GM23338 (cell line): ENCODE measurements at regions not wholly inside any gene's neighbourhood (a gene's known extent, or its start where the extent isn't known, plus 50 kb on each side); places are given as distances from the start of the nearest gene placed in this dataset.

Source experiments
- ATAC-seq: fragments of 200-7000 bp; cut with Tn5 transposase; 3 replicates; pipeline ENCODE4 v1.9.1; 2020
- DNase-seq: peaks from one replicate; pipeline ENCODE4 v3.0.0-alpha.2; 2015; ENCODE audit warnings: low spot score
- H2AFZ ChIP-seq: fragments of 200-600 bp; sonication (generic); 2 replicates; pipeline ENCODE4 v1.8.0; 2016; ENCODE audit warnings: antibody characterized with exemption, mild to moderate bottlenecking, moderate library complexity
- H3F3A ChIP-seq: fragments of 200-600 bp; sonication (generic); replicated peaks from 2 replicates; pipeline ENCODE4 v1.8.0; 2017; ENCODE audit warnings: antibody characterized with exemption, mixed run types, low read depth
- H3K27ac ChIP-seq: fragments of 200-600 bp; sonication (generic); 2 replicates; pipeline ENCODE4 v1.6.1; 2016; ENCODE audit warnings: low read depth
- H3K27me3 ChIP-seq: fragments of 200-600 bp; sonication (generic); 2 replicates; pipeline ENCODE4 v1.8.0; 2016; ENCODE audit warnings: mild to moderate bottlenecking, mixed run types, moderate library complexity; ENCODE audit not compliant: insufficient read depth
- H3K36me3 ChIP-seq: fragments of 200-600 bp; sonication (generic); 2 replicates; pipeline ENCODE4 v1.8.0; 2016; ENCODE audit warnings: mild to moderate bottlenecking; ENCODE audit not compliant: insufficient read depth
- H3K4me1 ChIP-seq: fragments of 200-600 bp; sonication (generic); 2 replicates; pipeline ENCODE4 v1.8.0; 2016; ENCODE audit warnings: mild to moderate bottlenecking, moderate library complexity; ENCODE audit not compliant: insufficient read depth
- H3K4me2 ChIP-seq: fragments of 200-600 bp; sonication (generic); 2 replicates; pipeline ENCODE4 v1.7.1; 2017; ENCODE audit warnings: mixed run types
- H3K4me3 ChIP-seq: fragments of 200-600 bp; sonication (generic); 2 replicates; pipeline ENCODE4 v1.6.1; 2016; ENCODE audit warnings: mixed run types
- H3K79me2 ChIP-seq: fragments of 200-600 bp; sonication (generic); replicated peaks from 2 replicates; pipeline ENCODE4 v1.8.0; 2017; ENCODE audit warnings: mild to moderate bottlenecking; ENCODE audit not compliant: insufficient read depth
- H3K9me2 ChIP-seq: fragments of 200-600 bp; sonication (generic); 2 replicates; pipeline ENCODE4 v1.8.0; 2017; ENCODE audit not compliant: insufficient read depth
- H4K20me1 ChIP-seq: fragments of 200-600 bp; sonication (generic); replicated peaks from 2 replicates; pipeline ENCODE4 v1.8.0; 2017; ENCODE audit warnings: mild to moderate bottlenecking; ENCODE audit not compliant: insufficient read depth
- H3K27ac Mint-ChIP-seq: 2 replicates; pipeline ENCODE4 v1.8.0; 2020; ENCODE audit warnings: inconsistent platforms, mild to moderate bottlenecking, moderate library complexity, mixed read lengths
- H3K27me3 Mint-ChIP-seq: 3 replicates; pipeline ENCODE4 v1.8.0; 2022; ENCODE audit warnings: low read depth, mild to moderate bottlenecking, moderate library complexity, mixed read lengths, inconsistent platforms; ENCODE audit not compliant: insufficient read depth, poor library complexity
- H3K36me3 Mint-ChIP-seq: 3 replicates; pipeline ENCODE4 v1.8.0; 2021; ENCODE audit warnings: low read depth, mild to moderate bottlenecking, inconsistent platforms, moderate library complexity, mixed read lengths
- H3K4me1 Mint-ChIP-seq: 3 replicates; pipeline ENCODE4 v1.8.0; 2020; ENCODE audit warnings: mild to moderate bottlenecking, inconsistent platforms, mixed read lengths
- H3K4me3 Mint-ChIP-seq: 3 replicates; pipeline ENCODE4 v1.8.0; 2021; ENCODE audit warnings: moderate library complexity, mild to moderate bottlenecking, inconsistent platforms, mixed read lengths
- H3K9me3 Mint-ChIP-seq: 3 replicates; pipeline ENCODE4 v1.8.0; 2020; ENCODE audit warnings: moderate library complexity, mild to moderate bottlenecking, inconsistent platforms, mixed read lengths
- CREB1 ChIP-seq: fragments of 250-450 bp; sonication (Bioruptor Pico); IDR thresholded peaks from 2 replicates; pipeline ENCODE4 v1.5.0; 2020; ENCODE audit warnings: low read depth, mild to moderate bottlenecking, moderate library complexity
- EZH2 ChIP-seq: fragments of 200-600 bp; sonication (generic); IDR thresholded peaks from one replicate; pipeline ENCODE4 v1.8.0; 2017; ENCODE audit warnings: antibody characterized with exemption, mild to moderate bottlenecking, low read depth; ENCODE audit not compliant: unreplicated experiment
- EZH2phosphoT487 ChIP-seq: fragments of 200-600 bp; sonication (generic); IDR thresholded peaks from one replicate; pipeline ENCODE4 v1.8.1; 2018; ENCODE audit warnings: antibody characterized with exemption; ENCODE audit not compliant: unreplicated experiment
- JUNB ChIP-seq: IDR thresholded peaks from one replicate; pipeline ENCODE4 v1.6.1; 2016; ENCODE audit warnings: antibody characterized with exemption; ENCODE audit not compliant: unreplicated experiment
- NANOG ChIP-seq: IDR thresholded peaks from 2 replicates; pipeline ENCODE4 v1.6.1; 2016; ENCODE audit warnings: antibody characterized with exemption, borderline replicate concordance
- POLR2AphosphoS5 ChIP-seq: IDR thresholded peaks from 2 replicates; pipeline ENCODE4 v1.6.1; 2016; ENCODE audit warnings: antibody characterized with exemption, low read depth
- STAT1 ChIP-seq: IDR thresholded peaks from one replicate; pipeline ENCODE4 v1.6.1; 2016; ENCODE audit warnings: antibody characterized with exemption; ENCODE audit not compliant: unreplicated experiment
- ZNF114 ChIP-seq: fragments of 250-450 bp; sonication (Bioruptor Pico); IDR thresholded peaks from 2 replicates; pipeline ENCODE4 v1.5.0; 2020; ENCODE audit warnings: mild to moderate bottlenecking, moderate library complexity
- ZNF331 ChIP-seq: fragments of 250-450 bp; sonication (Bioruptor Pico); IDR thresholded peaks from 2 replicates; pipeline ENCODE4 v1.5.0; 2020; ENCODE audit warnings: low read depth, mild to moderate bottlenecking, moderate library complexity
- TF ChIP-seq, protein P1 (sequence below): IDR thresholded peaks from one replicate; pipeline ENCODE4 v1.6.1; 2018; ENCODE audit warnings: antibody characterized with exemption; ENCODE audit not compliant: unreplicated experiment
- TF ChIP-seq, protein P2 (sequence below), 2 experiments: fragments of 200-600 bp in 1 of 2; sonication (generic) in 1 of 2; conservative IDR thresholded peaks; 2 replicates each; pipeline versions ENCODE4 v1.5.1 to v1.6.1; 2016 to 2017; ENCODE audit warnings: antibody characterized with exemption in 2 of 2, low read depth in 2 of 2, mild to moderate bottlenecking in 2 of 2, moderate library complexity in 1 of 2
- TF ChIP-seq, protein P3 (sequence below): fragments of 250-450 bp; sonication (Bioruptor Pico); IDR thresholded peaks from 2 replicates; pipeline ENCODE4 v1.5.0; 2020; ENCODE audit warnings: mild to moderate bottlenecking, moderate library complexity

DNA sequence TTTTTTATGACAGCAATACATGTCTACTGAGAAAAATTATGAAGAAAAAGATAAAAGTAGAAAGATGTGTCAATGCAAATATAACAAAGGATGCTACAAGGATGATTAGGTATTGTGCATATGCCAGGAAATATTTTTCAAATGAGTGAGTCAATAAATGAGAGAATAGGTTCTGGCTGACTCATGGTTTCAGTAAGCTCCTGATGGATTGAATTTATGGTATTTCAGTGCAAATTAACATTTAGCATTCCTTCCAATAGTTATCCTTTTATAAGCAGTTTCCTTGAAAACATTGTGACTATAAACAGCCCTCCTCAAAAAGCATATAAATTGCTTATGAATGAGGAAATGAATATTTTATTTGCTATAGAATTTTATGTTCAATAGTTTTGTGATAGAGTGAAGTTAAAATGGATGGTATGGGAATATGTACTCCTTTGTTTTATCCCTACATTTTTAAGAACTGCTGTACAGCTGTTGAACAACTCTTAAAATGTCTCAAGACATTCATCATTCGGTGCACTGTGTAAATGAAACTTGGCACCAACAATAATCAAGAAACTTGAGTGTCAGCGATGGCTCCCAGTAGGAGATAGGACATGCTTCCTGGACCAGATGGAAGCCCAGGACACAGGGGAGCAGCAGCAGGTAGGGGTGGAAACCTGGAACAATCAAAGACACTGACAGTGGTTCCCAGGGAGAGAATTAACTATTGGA, 144.7 kb downstream of the PMAIP1 start (continued):
- TF ChIP-seq, protein P1, sequence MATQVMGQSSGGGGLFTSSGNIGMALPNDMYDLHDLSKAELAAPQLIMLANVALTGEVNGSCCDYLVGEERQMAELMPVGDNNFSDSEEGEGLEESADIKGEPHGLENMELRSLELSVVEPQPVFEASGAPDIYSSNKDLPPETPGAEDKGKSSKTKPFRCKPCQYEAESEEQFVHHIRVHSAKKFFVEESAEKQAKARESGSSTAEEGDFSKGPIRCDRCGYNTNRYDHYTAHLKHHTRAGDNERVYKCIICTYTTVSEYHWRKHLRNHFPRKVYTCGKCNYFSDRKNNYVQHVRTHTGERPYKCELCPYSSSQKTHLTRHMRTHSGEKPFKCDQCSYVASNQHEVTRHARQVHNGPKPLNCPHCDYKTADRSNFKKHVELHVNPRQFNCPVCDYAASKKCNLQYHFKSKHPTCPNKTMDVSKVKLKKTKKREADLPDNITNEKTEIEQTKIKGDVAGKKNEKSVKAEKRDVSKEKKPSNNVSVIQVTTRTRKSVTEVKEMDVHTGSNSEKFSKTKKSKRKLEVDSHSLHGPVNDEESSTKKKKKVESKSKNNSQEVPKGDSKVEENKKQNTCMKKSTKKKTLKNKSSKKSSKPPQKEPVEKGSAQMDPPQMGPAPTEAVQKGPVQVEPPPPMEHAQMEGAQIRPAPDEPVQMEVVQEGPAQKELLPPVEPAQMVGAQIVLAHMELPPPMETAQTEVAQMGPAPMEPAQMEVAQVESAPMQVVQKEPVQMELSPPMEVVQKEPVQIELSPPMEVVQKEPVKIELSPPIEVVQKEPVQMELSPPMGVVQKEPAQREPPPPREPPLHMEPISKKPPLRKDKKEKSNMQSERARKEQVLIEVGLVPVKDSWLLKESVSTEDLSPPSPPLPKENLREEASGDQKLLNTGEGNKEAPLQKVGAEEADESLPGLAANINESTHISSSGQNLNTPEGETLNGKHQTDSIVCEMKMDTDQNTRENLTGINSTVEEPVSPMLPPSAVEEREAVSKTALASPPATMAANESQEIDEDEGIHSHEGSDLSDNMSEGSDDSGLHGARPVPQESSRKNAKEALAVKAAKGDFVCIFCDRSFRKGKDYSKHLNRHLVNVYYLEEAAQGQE, result no peak
- TF ChIP-seq JUNB (no peak), ZNF114 (CRISPR knock-in tag) (no peak), NANOG (no peak), EZH2 (no peak), STAT1 (no peak), POLR2AphosphoS5 (no peak), CREB1 (CRISPR knock-in tag) (no peak), ZNF331 (CRISPR knock-in tag) (no peak)
- TF ChIP-seq, protein P2, sequence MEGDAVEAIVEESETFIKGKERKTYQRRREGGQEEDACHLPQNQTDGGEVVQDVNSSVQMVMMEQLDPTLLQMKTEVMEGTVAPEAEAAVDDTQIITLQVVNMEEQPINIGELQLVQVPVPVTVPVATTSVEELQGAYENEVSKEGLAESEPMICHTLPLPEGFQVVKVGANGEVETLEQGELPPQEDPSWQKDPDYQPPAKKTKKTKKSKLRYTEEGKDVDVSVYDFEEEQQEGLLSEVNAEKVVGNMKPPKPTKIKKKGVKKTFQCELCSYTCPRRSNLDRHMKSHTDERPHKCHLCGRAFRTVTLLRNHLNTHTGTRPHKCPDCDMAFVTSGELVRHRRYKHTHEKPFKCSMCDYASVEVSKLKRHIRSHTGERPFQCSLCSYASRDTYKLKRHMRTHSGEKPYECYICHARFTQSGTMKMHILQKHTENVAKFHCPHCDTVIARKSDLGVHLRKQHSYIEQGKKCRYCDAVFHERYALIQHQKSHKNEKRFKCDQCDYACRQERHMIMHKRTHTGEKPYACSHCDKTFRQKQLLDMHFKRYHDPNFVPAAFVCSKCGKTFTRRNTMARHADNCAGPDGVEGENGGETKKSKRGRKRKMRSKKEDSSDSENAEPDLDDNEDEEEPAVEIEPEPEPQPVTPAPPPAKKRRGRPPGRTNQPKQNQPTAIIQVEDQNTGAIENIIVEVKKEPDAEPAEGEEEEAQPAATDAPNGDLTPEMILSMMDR (conservative IDR thresholded peaks at IDR 0.05; ENCODE audit: low read depth in 2 of 2), result no peak

DNA sequence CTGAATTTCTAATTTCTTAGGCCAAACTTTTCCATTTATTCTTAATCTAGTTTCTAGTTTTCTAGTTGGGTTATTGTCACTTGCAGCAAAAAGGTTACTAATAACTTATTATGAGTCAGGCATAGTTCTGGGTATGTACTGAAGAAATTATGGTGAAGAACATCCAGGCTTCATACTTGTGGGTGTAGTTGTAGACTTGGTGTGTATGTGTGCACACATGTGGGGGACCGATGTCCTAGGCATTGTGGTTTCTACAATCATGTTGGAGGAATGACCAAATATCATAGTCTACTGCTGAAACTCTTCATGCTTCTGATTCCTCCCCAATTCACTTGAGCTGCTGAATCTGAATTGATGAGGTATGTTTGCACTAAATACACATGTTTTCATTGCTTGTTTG, 141.2 kb downstream of the PMAIP1 start:
- Mint-ChIP-seq H3K36me3 (no peaks in the 10 kb centered on the region), H3K27me3 (no peaks in the 10 kb centered on the region), H3K27ac (no peak overlapping the region), H3K4me1 (no peaks in the 10 kb centered on the region; the same call in 2 of the 3 replicates), H3K4me3 (no peak overlapping the region), H3K9me3 (no peaks in the 10 kb centered on the region)
- 0 out of 2 replicates have a peak overlapping the region, but pooled peaks have one; percentile 44 for H2AFZ ChIP-seq
- no peaks in the 10 kb centered on the region for H3K27me3 ChIP-seq
- H3K4me2 ChIP-seq, result no peak overlapping the region
- H3K27ac ChIP-seq, result no peak overlapping the region
- no peaks in the 10 kb centered on the region for H3K4me1 ChIP-seq
- no peaks in the 10 kb centered on the region for H3K9me2 ChIP-seq
- ATAC-seq, result no peak
- DNase-seq, result no peak
- H3K36me3 ChIP-seq, result no peaks in the 10 kb centered on the region
- H3K4me3 ChIP-seq, result no peak overlapping the region
- H3K79me2 ChIP-seq, result no peaks in the 10 kb centered on the region
- no peaks in the 10 kb centered on the region for H4K20me1 ChIP-seq
- no peaks in the 10 kb centered on the region for H3F3A ChIP-seq
- TF ChIP-seq STAT1, result no peak
- TF ChIP-seq EZH2phosphoT487, result no peak
- TF ChIP-seq, protein P2 (conservative IDR thresholded peaks at IDR 0.05; ENCODE audit: low read depth in 2 of 2), result no peak
- no peak for TF ChIP-seq ZNF114 (CRISPR knock-in tag)
- TF ChIP-seq, protein P3, sequence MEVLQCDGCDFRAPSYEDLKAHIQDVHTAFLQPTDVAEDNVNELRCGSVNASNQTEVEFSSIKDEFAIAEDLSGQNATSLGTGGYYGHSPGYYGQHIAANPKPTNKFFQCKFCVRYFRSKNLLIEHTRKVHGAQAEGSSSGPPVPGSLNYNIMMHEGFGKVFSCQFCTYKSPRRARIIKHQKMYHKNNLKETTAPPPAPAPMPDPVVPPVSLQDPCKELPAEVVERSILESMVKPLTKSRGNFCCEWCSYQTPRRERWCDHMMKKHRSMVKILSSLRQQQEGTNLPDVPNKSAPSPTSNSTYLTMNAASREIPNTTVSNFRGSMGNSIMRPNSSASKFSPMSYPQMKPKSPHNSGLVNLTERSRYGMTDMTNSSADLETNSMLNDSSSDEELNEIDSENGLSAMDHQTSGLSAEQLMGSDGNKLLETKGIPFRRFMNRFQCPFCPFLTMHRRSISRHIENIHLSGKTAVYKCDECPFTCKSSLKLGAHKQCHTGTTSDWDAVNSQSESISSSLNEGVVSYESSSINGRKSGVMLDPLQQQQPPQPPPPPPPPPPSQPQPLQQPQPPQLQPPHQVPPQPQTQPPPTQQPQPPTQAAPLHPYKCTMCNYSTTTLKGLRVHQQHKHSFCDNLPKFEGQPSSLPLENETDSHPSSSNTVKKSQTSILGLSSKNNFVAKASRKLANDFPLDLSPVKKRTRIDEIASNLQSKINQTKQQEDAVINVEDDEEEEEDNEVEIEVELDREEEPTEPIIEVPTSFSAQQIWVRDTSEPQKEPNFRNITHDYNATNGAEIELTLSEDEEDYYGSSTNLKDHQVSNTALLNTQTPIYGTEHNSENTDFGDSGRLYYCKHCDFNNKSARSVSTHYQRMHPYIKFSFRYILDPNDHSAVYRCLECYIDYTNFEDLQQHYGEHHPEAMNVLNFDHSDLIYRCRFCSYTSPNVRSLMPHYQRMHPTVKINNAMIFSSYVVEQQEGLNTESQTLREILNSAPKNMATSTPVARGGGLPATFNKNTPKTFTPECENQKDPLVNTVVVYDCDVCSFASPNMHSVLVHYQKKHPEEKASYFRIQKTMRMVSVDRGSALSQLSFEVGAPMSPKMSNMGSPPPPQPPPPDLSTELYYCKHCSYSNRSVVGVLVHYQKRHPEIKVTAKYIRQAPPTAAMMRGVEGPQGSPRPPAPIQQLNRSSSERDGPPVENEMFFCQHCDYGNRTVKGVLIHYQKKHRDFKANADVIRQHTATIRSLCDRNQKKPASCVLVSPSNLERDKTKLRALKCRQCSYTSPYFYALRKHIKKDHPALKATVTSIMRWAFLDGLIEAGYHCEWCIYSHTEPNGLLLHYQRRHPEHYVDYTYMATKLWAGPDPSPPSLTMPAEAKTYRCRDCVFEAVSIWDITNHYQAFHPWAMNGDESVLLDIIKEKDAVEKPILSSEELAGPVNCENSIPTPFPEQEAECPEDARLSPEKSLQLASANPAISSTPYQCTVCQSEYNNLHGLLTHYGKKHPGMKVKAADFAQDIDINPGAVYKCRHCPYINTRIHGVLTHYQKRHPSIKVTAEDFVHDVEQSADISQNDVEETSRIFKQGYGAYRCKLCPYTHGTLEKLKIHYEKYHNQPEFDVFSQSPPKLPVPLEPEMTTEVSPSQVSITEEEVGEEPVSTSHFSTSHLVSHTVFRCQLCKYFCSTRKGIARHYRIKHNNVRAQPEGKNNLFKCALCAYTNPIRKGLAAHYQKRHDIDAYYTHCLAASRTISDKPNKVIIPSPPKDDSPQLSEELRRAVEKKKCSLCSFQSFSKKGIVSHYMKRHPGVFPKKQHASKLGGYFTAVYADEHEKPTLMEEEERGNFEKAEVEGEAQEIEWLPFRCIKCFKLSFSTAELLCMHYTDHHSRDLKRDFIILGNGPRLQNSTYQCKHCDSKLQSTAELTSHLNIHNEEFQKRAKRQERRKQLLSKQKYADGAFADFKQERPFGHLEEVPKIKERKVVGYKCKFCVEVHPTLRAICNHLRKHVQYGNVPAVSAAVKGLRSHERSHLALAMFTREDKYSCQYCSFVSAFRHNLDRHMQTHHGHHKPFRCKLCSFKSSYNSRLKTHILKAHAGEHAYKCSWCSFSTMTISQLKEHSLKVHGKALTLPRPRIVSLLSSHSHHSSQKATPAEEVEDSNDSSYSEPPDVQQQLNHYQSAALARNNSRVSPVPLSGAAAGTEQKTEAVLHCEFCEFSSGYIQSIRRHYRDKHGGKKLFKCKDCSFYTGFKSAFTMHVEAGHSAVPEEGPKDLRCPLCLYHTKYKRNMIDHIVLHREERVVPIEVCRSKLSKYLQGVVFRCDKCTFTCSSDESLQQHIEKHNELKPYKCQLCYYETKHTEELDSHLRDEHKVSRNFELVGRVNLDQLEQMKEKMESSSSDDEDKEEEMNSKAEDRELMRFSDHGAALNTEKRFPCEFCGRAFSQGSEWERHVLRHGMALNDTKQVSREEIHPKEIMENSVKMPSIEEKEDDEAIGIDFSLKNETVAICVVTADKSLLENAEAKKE, result no peak
